ENCODE measurements at regions not wholly inside any gene's neighbourhood (a gene's known extent, or its start where the extent isn't known, plus 50 kb on each side); places are given as distances from the start of the nearest gene placed in this dataset.

GRCh38 chr10:83636826-83637225, 502.5 kb upstream of the GHITM start:
- no peak for TF ChIP-seq EZH2 (IDR thresholded peaks at IDR 0.05; ENCODE audit: low read length)
- no peak for TF ChIP-seq CTCF (optimal IDR thresholded peaks at IDR 0.05 in 1 of 3, IDR thresholded peaks at IDR 0.05 in 1 of 3, conservative IDR thresholded peaks at IDR 0.05 in 1 of 3; ENCODE audit: extremely low read depth in 1 of 3, insufficient read depth in 2 of 3, low read length in 3 of 3)
- Histone ChIP-seq H3K4me1 (ENCODE audit: control insufficient read depth, extremely low read depth, insufficient read depth, low read length) (no peaks in the 10 kb centered on the region), H3K9me3 (ENCODE audit: control insufficient read depth, low read depth, low read length) (no peaks in the 10 kb centered on the region), H3K36me3 (ENCODE audit: control insufficient read depth in 2 of 2, extremely low read depth in 1 of 2, insufficient read depth in 2 of 2, low read length in 2 of 2) (no peaks in the 10 kb centered on the region), H3K4me3 (ENCODE audit: control insufficient read depth in 2 of 3, extremely low read depth in 1 of 3, insufficient read depth in 2 of 3, low read depth in 1 of 3, low read length in 3 of 3) (no peak overlapping the region), H4K20me1 (ENCODE audit: control insufficient read depth, extremely low read depth, insufficient read depth, low read length) (no peaks in the 10 kb centered on the region), H3K9me1 (ENCODE audit: control insufficient read depth, extremely low read depth, insufficient read depth, low read length) (no peaks in the 10 kb centered on the region), H3K27me3 (ENCODE audit: control insufficient read depth, extremely low read depth, insufficient read depth, low read length) (no peaks in the 10 kb centered on the region), H3K79me2 (ENCODE audit: control insufficient read depth, insufficient read depth, low read length) (no peaks in the 10 kb centered on the region), H3K9ac (ENCODE audit: control insufficient read depth, extremely low read depth, insufficient read depth, low read length) (no peak overlapping the region), H2AFZ (ENCODE audit: control insufficient read depth, low read length) (no peak overlapping the region), H3K4me2 (ENCODE audit: control insufficient read depth, extremely low read depth, insufficient read depth, low read depth, low read length) (no peak overlapping the region), H3K27ac (ENCODE audit: control insufficient read depth, insufficient read depth, low read length) (no peak overlapping the region)
- DNase-seq (ENCODE audit: low read depth, low spot score) (no peak), FAIRE-seq (no peak)
- dilution Hi-C loops (cut with MboI; ENCODE audit: extremely low pct_ligation_motif_present, low sequenced_read_pairs): no loop called here

GRCh38 chr10:83647526-83647925, 491.8 kb upstream of the GHITM start:
- no peaks in the 10 kb centered on the region for H3K36me3 ChIP-seq (ENCODE audit: control insufficient read depth in 2 of 2, extremely low read depth in 1 of 2, insufficient read depth in 2 of 2, low read length in 2 of 2)
- DNase-seq (ENCODE audit: low read depth, low spot score): no peak
- no peaks in the 10 kb centered on the region for H3K79me2 ChIP-seq (ENCODE audit: control insufficient read depth, insufficient read depth, low read length)
- H3K9me1 ChIP-seq (ENCODE audit: control insufficient read depth, extremely low read depth, insufficient read depth, low read length): no peaks in the 10 kb centered on the region
- no peaks in the 10 kb centered on the region for H3K9me3 ChIP-seq (ENCODE audit: control insufficient read depth, low read depth, low read length)
- no peak overlapping the region for H3K4me3 ChIP-seq (ENCODE audit: control insufficient read depth in 2 of 3, extremely low read depth in 1 of 3, insufficient read depth in 2 of 3, low read depth in 1 of 3, low read length in 3 of 3)
- no peaks in the 10 kb centered on the region for H4K20me1 ChIP-seq (ENCODE audit: control insufficient read depth, extremely low read depth, insufficient read depth, low read length)
- no peak overlapping the region for H3K4me2 ChIP-seq (ENCODE audit: control insufficient read depth, extremely low read depth, insufficient read depth, low read depth, low read length)
- FAIRE-seq: no peak
- H3K27me3 ChIP-seq (ENCODE audit: control insufficient read depth, extremely low read depth, insufficient read depth, low read length): no peaks in the 10 kb centered on the region
- dilution Hi-C loops (cut with MboI; ENCODE audit: extremely low pct_ligation_motif_present, low sequenced_read_pairs): no loop called here
- no peak overlapping the region for H3K27ac ChIP-seq (ENCODE audit: control insufficient read depth, insufficient read depth, low read length)
- H3K4me1 ChIP-seq (ENCODE audit: control insufficient read depth, extremely low read depth, insufficient read depth, low read length): no peaks in the 10 kb centered on the region
- no peak for TF ChIP-seq CTCF (optimal IDR thresholded peaks at IDR 0.05 in 1 of 3, IDR thresholded peaks at IDR 0.05 in 1 of 3, conservative IDR thresholded peaks at IDR 0.05 in 1 of 3; ENCODE audit: extremely low read depth in 1 of 3, insufficient read depth in 2 of 3, low read length in 3 of 3)
- H2AFZ ChIP-seq (ENCODE audit: control insufficient read depth, low read length): no peak overlapping the region
- no peak overlapping the region for H3K9ac ChIP-seq (ENCODE audit: control insufficient read depth, extremely low read depth, insufficient read depth, low read length)

Data from keratinocyte (primary cell).